Stimulated activated CD8-positive, alpha-beta memory T cell treated with anti-CD3 and anti-CD28 coated beads, Interleukin-7, amount 100 ng/mL, for 24 hours (primary cell): ENCODE measurements at regions not wholly inside any gene's neighbourhood (a gene's known extent, or its start where the extent isn't known, plus 50 kb on each side); places are given as distances from the start of the nearest gene placed in this dataset.
"Not testable (repeated sequence)": the region's sequence is repeated elsewhere in the genome, so short reads cannot be mapped to it uniquely, and the experiment has no call there.

Experiments
- DNase-seq: peaks from one replicate; pipeline ENCODE4 v3.0.0-alpha.2; 2020; ENCODE audit warnings: low read depth

DNA sequence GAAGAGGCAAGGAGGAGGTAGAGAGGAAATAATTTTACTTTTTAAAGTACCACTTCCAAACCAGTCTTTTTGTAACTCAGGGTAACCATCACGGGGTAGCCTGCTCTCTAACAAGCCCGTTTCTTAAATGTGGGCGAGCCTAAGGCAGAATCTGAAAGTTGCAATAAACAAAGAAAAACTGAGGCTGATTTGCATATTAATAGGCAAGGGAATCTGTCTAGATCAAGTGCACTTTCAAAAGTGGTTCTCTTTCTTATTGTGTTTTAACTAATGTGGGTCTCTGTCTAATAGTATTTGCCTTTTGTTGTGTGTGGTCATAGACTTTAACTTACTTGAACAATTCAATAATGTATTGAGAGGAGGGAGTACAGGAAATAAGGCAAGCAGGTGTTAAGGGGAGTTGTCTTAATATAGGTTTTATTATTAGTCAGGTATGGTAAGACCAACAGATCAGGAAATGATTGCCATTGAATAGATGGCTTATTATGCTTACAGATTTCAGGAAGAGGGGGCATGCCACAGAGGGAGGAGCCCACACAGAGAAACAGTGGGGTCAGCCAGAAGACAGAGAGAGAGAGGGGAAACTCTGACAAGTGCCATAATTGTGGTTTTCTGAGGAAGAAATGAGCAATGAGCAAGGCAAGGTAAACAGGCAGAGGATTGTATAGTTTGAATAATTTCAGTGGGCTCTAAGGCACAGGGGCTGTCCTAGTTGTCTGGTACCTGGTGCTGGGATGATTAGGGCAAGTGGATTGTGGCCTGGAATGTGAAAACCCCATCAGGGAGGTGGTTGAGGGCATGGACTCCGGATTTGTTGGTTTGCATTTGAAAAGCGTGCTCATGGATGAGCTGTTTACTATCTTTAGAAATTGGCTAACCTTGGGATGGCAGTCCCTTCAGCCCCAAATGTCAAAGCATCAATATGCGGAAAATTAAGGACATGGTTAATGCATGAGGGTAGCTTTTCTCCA is 237.2 kb downstream of the TOX3 start:
- no peak for DNase-seq

DNA sequence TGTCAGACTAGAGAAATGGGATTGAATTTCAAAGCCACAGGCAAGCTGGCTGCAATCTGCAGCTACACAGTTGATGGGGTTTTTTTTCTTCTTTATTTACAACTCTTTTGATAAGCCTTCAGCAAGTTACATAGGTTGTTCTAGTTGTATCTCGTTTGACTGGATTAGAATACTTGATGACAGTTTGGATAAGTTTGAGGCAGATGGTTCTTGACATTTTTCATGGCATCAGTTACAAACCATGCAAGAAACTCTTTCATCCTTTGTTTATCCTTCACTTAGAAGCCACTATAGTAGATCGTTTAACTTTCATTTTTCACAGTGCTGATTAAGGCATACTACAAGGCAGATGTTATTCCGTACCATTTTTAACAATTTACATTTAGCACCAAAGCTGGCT is 238.9 kb downstream of the TOX3 start:
- DNase-seq: no peak

DNA sequence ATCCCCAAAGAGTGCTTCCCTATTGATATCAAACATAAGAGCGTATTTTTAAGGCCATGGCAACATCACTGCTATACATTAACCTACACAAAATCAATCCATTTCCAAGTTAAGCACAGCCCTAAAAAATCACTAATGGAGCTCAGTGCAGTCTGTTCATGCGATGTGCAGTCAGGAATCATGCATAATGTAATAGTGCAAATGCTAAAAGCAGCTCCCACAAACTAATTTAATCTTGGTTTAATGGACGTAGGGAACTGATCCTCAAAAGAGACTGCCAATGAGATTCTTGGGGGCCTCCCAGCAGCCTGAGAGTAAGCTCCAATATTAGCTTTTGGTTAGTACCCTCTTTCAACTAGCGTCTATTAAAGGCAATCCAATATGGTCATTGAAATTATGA is 245.9 kb downstream of the TOX3 start:
- DNase-seq: no peak

DNA sequence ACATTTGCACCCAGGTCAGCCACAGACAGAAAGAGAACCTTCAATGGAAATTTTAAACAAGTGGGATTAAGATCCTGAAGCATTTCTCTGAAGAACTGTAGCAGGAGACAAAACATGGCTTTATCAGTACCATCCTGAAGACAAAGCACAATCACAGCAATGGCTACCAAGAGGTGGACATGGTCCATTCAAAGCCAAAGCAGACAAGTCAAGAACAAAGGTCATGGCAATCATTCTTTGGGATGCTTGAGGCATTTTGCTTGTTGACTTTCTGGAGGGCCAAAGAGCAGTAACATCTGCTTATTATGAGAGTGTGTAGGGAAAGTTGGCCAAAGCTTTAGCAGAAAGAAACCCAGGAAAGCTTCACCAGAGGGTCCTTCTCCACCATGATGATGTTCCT is 248.2 kb downstream of the TOX3 start:
- no peak for DNase-seq

DNA sequence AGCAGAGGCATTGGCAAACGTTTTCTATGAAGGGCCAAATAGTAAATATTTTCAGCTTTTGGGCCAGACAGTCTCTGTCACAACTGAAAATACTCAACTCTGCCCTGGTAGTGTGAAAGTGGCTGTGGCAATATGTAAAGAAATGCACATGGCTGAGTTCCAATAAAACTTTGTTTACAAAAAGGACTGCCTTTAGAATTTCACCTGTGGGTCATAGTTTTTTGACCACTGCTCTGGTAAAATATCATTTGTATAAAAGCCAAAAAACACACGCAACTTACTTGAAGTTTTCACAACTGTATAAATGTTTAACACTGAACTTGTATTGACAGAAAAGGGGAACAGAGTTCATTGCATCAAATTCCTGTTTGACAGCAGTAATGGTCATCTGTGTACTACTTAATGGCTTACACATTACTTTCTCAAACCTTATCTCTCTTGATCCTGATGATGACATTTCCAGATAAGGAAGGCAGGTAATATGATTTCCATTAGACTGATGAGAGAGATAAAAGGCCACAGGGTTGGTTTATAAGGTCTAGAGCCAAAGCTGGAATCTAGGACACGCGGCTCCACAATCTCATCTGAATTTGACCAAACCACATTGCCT is 250.1 kb downstream of the TOX3 start:
- not testable (repeated sequence) for DNase-seq

DNA sequence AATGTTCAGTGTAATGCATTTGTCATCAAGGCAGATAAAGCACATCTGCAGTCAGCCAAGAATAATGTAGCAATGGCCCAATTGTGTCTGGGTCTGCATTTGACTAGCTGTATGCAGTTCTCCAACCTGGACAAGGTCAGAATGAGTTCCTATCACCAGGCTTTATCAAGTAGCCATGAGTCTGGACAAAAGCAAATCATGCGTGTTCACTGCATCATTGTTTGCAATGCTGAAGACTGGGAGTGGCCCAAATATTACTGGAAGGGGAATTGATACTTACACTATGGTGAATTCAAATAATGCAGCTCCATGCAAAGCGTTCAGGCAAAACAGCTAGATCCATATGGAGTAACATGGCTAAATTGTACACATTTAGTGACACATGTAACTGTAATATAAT is 250.9 kb downstream of the TOX3 start:
- no peak for DNase-seq

DNA sequence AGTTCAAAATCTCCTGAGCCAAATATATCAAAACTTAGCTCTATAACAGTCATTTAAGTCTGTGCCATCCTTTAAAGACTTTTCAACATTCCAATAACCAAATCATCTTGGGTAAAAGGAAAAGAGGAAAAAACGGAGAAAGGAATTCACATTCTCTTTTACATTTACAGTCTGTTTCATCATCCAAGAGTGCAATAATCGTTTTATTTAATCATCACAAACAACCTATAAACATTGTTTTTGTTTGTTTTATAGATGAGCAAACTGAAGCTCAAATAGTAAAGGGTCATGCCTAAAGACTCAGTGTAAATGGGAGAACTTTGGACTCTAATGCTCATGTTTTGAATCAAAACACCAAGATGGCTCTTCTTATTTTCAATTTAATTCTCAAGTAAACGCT is 252.3 kb downstream of the TOX3 start:
- no peak for DNase-seq

DNA sequence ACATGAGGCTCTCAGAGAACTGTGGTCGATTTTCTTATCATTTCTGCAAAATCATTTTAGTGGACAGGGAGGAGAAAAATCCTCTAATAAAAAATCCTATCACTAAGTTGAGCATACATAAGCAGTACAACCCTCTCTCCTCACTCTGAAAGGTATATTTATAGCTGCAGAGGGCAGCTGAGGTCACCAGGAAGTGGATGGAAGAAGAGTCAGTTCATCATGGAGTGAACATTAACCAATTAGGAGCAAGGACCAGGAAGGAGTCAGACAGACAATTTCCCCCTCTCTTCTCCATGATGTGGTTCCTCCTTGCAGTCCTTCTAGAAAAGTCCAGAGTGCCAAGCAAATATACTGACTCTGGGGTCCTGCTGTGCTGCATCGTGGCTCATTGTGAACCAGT is 253.7 kb downstream of the TOX3 start:
- no peak for DNase-seq

DNA sequence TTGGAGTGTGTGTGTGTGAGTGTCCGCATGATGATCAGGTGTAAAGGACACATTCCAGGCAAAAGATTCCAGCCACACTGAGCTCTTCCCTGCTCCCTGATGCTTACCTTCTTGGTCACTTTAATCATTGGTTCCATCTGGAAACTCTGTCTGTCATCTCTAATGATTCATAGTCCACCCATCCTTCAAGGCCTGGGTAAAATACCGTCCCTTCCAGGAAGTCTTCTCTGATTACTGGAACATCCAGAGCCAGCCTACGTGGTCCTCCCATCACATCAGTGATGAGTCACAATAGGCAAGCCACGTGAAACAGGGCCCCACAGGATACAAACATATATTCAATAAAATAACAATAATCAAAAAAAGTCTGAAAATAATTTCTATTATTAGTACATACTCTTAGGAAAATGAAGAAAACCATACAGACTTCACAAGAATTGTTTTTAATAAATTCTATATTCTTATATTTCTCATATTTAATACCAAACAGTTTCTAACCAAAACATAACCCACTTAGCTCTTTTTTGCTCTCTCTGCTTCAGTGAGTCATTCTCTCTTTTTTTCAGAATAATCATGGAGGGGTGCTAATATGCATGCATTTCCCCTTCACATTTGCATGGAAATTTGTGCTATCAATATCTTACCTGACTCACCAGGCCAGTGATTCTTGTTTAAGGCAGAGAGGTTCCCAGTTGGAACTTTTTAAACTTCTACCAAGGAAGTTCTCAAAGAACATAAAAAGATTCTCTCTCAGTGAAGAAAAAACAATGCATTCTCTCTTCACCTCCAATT is 263.2 kb downstream of the TOX3 start:
- no peak for DNase-seq

DNA sequence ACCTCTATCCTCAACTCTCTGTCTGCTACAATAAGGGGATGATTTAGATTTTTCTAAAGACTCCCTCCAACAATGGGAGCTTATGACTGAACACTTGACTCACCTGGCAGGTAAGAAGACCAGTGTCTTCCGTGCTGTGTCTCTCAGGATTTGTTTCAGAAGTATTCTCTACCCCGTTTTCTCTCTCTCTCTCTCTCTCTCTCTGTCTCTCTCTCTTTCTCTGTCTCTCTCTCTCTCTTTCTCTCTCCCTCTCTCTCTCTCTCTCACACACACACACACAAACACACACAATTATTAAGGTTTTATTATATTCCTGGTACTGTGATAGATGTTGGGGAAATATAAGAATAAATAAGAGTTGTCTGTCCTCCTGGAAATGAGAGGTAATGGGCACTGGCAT is 263.9 kb downstream of the TOX3 start:
- DNase-seq: no peak

DNA sequence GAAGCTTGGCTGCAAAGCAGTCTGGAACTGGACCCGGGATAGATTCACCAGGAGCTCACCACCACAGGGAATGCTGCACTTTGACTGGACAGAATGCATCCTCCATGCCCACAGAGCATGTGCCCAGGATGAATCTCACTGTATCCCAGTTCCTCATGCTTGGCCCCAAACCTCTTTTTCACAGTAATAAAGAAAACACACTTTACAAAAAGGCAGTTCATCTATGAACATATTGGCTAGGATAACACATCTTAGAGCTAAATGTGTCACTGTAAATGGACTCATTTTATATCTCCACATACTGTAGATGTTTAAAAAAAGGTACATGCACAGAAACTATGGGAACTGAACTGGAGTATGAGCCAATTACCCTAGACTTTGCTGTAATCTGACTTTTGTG is 266.9 kb downstream of the TOX3 start:
- DNase-seq: no peak

DNA sequence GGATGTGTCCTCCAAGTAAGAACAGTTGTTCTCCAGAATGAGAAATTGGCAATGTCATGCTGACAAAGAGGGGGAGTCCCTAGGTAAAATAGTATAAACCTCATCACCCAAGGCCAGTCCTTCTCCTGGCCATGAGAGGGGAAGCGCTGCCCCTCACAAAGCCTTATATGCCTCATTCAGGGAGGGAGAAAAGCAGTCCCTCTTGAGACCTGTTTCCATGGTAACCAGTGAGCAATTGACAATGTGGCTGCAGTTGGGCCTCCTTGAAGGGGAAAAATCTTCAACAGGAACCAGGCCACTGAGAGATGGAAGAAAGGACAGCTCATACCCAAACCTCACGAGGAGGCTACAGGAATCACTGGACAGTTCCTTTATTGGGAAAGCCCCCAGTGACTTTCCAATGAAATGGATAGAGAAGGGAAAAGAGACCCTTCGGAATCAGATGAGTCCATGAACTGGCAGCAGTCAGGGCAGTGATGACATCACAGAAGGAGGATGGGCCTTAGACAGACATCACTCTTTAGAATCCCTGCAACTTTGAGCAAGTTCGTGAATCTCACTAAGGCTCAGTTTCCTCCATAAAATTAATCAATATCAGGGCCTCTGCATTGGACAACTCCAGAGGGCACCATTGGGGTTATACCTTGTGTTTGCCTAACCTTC is 275.7 kb downstream of the TOX3 start:
- DNase-seq: no peak

DNA sequence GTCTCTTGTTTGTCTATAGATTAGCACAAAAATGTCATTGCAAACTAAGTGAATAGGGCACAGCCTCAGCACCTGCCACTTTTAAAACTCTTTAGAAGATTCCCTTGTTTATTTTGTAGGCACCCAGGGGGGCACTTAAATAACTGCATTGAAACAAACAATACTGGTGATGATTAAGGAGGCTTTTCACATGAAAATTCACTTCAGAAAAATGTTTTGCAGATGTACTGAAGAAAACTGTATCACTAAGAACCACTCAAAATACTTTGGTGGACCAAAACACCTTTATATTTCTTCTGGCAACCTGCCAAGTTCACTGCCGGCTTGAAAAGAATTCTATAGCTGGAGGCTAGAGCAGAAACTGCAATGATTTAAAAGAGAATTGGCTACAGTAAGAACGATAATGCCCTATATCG is 281.5 kb downstream of the TOX3 start:
- no peak for DNase-seq

DNA sequence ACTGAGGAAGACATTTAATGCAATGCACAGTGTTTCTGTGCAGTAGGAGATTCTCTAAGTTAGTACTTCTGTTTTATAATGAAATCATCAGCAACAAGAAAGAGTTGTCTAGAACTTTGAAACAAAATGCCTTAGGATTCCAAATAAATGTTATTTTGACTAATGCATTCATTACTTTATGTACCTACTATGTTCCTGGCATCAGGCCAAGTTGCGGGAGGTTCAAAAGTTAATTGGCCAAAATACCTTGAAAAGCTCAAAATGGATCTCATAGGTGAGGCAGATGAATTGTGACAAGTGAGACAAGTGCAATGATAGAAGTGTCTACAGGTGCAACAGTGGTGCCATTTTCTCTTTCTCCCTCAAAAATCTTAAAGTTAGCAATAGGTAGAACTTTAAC is 289.4 kb downstream of the TOX3 start:
- DNase-seq: no peak

DNA sequence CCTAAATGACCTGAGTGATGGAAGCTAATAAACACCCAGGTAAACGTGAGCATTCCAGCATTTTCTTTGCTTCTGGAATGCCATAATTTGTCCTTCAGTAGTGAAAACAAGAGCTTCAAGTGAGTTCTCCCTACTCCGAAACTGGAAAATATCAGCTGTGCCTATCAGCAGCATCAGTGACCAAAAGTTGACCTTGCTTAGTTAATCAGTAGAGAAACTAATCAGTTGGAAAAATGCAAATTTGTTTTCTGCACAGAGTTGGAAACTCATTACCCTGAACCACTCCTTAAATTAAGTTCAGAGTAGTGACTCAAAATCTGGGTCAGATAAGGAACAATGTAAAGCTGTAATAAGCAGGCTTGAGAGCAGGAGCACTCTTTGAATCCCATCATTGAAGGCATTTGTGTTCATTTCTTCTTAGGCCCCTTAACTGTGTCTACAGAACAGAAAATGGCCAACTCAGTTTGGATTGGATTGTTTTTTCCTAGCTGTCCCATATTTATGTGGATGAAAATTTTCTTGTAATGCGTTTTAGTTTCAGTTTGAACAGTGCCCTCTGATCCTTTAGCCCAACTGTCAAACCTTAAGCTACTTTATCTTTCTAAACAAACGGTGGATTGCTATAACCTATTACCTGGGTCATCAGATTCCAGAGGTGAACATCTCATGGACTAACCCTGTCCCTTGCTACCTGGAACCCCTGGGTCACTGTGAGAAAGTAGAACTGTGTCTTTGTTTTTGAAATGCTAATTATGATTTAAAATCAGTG is 290.4 kb downstream of the TOX3 start:
- DNase-seq: no peak

DNA sequence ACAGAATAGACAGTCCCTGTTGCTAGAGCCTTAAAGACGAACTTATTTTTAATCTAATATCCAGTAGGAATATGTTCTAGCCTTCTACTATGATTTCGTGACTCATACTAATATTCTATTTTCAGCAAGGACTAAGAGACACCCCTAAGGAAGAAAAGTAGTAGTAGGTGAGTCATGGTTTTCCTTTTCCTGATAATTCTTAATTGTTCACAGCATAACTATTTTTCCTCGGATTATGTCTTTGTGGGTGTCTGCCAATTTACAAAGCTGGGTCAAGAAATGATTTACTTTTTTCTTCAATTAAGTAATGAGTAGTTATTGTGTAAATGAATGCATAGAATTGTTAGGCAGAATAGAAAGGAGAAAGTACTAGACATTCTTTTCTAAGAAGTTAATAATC is 292.2 kb downstream of the TOX3 start:
- no peak for DNase-seq

DNA sequence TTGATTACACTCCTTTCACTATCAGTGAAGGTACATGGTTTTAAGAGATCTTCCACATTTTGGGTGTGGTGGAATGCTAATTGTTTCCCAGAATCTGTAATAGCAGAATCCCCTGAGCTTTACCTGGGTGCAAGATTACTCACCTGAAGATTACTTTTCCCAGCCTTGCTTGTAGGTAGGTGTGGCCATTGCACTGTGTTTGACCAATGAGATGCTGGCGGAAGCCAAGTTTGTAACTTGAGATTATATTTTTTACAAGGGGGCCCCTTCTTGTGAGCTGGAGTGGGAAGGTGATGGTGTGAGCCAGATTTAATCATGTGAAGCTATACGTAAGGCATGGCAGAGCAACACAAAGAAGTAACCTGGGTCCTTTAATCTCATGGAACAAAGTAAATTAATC is 294.3 kb downstream of the TOX3 start:
- DNase-seq: no peak

DNA sequence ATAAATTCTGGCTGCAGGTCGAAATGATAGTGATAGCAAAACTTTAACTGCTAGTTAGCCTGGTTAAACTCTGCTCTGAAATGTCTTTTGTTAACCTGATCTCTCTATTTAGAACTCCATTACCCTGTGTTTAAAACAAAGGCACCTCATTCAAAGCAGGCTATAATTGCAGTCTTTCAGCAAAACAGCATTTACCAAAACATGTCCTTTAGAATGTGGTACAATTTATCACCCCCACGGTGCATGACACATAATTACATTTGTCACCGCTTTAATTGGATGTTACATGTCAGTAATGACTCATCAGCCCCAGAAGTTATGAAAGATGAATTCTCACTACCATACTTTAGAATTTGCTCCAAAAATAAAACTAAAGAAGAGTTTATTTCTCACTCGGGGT is 295.4 kb downstream of the TOX3 start:
- DNase-seq: no peak

DNA sequence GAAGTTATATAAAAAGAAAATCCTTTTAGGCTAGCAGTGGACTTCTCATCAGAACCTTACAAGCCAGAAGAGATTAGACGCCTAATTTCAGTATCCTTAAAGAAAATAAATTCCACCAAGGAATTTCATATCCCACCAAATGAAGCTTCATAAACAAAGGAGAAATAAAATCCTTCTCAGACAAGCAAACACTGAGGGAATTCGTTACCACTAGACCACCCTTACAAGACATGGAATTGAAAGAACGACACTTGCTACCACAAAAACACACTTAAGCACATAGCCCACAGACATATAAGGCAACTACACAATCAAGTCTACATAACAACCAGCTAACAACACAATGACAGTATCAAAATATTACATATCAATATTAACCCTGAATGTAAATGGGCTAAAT is 299.2 kb downstream of the TOX3 start:
- DNase-seq: no peak

DNA sequence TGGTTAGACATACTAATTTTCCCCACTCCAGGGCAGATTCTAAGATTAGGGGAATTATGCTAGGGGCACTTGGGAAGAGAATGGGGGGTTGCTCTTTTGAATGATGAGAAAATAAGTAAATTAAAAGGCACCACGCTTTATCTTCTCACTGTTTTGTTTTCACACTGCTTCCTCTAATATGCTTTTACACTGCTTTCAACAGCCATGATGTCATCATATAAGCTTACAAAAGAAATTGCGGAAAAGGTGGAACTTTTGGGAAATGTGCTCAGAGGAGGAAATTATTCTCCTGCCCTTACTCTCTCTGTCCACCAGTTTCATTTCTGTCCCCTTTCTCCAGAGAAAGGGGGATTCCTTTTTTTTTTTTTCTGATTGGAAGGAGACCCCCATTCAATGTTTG is 308.2 kb downstream of the TOX3 start:
- no peak for DNase-seq

DNA sequence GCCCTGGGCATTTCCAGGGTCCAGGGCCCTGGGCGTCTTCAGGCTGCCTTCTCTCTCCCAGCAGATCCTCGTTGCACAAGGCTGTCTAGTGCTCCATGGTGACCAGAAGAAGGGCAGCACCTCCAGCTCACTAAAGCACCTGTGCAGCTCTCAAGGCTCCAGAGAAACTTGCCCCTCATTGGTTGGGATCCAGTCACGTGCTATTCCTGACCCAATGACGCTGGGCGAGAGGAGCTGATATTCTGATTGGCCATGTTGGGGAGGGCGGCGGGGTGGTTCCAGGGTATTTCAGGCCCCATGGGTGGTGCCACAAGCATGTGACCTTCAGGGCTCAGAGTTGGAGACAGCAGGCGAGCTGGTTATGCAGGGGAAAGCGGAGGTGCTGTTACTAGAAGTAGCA is 309.1 kb downstream of the TOX3 start:
- DNase-seq: no peak

DNA sequence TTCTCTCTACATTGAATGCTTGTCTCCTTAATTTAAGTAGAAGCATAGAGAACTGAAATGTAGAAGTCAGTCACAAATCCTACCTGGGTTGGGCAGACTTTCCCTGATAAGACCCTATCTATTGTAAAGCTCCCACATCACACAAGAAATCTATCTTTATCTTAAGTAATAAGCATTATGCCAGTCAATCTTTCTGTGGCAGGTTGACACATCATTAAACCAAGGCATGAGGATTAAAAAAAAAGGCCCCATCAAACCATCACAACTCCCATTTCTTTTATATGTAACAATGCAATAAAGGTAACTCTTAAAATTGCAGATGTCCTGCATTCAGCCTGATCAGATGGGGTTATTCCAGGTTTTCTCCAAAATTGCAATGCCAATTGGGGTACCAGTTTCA is 311.8 kb downstream of the TOX3 start:
- no peak for DNase-seq
